GM12892 (cell line): ENCODE measurements at regions not wholly inside any gene's neighbourhood (a gene's known extent, or its start where the extent isn't known, plus 50 kb on each side); places are given as distances from the start of the nearest gene placed in this dataset.

Source experiments
- POLR2AphosphoS5 ChIP-seq: IDR thresholded peaks from 2 replicates; pipeline ENCODE4 v1.6.1; 2011; ENCODE audit warnings: low read depth, low read length, control low read depth
- TAF1 ChIP-seq: IDR thresholded peaks from 2 replicates; pipeline ENCODE4 v1.6.1; 2011; ENCODE audit warnings: low read depth, mild to moderate bottlenecking, control low read depth, low read length, borderline replicate concordance

GRCh38 chr11:134958336-134958640 lies 546.2 kb upstream of the B3GAT1 start:
- no peak for TF ChIP-seq POLR2AphosphoS5
- TF ChIP-seq TAF1 = no peak
